ENCODE measurements at regions not wholly inside any gene's neighbourhood (a gene's known extent, or its start where the extent isn't known, plus 50 kb on each side); places are given as distances from the start of the nearest gene placed in this dataset.

DNA sequence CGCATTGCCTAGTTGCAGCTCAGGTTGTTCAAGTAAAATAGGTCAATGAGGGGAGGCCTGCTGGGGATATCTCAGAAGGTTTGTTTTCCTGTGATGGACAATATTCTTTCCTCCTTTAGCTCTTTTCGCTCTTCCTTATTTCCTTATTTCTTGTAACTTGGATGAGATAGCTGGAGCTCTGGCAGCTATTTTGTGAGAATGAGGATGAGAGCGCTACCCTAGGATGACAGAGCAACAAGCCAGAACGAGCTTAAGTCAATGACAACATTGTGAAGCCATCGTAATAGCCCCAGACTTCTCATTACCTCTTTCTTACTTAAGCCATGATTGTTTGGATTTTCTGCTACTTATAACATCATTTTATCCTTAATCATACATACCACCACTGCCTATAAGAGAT, 124.3 kb upstream of the GATB start:
- Histone ChIP-seq H3K4me3 (no peak overlapping the region), H3K36me3 (no peaks in the 10 kb centered on the region), H3K27ac (no peak overlapping the region), H3K4me1 (peaks cover 0 to 6% (median 0%) of the 10 kb centered on the region in 12 donors), H3K27me3 (no peaks in the 10 kb centered on the region), H3K9me3 (peaks cover 0 to 2% (median 0%) of the 10 kb centered on the region in 12 donors)
- ATAC-seq, result no peak
- intact Hi-C loops (cut with DNase I), result no loop called here
- TF ChIP-seq POLR2A (IDR thresholded peaks at IDR 0.05), result no peak
- TF ChIP-seq, protein P1, sequence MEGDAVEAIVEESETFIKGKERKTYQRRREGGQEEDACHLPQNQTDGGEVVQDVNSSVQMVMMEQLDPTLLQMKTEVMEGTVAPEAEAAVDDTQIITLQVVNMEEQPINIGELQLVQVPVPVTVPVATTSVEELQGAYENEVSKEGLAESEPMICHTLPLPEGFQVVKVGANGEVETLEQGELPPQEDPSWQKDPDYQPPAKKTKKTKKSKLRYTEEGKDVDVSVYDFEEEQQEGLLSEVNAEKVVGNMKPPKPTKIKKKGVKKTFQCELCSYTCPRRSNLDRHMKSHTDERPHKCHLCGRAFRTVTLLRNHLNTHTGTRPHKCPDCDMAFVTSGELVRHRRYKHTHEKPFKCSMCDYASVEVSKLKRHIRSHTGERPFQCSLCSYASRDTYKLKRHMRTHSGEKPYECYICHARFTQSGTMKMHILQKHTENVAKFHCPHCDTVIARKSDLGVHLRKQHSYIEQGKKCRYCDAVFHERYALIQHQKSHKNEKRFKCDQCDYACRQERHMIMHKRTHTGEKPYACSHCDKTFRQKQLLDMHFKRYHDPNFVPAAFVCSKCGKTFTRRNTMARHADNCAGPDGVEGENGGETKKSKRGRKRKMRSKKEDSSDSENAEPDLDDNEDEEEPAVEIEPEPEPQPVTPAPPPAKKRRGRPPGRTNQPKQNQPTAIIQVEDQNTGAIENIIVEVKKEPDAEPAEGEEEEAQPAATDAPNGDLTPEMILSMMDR (IDR thresholded peaks at IDR 0.05), result no peak
- 92 to 99% (median 96%) methylated on average over 5 of the region's 5 CpGs for WGBS, 4 donors
- DNase-seq, result no peak

DNA sequence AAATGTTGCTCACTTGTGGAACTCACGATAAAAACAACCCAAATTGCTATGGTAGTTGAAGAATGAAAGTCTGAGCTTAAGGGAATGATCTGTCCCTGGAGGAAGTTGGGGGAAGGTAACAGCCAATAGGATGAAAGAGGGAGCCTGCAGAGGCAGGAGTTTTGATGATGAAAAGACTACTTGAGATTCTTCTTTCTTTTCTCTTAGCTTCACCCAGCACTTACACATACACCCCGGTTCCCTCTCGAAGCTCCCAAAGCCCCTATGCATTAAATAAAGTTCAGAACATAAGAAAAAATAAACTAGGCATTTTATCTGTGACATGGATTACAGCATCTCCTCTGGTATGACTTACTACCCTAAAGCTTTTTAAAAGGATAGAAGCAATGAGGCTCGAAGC, 122.9 kb upstream of the GATB start:
- 88 to 92% (median 91%) methylated on average over 4 of the region's 4 CpGs for WGBS, 4 donors
- no peaks in the 10 kb centered on the region for H3K36me3 ChIP-seq
- peaks cover 0 to 6% (median 0%) of the 10 kb centered on the region in 12 donors for H3K4me1 ChIP-seq
- intact Hi-C loops (cut with DNase I), result no loop called here
- no peak overlapping the region for H3K4me3 ChIP-seq
- no peak for ATAC-seq
- no peaks in the 10 kb centered on the region for H3K27me3 ChIP-seq
- TF ChIP-seq, protein P1 (IDR thresholded peaks at IDR 0.05), result no peak
- TF ChIP-seq POLR2A (IDR thresholded peaks at IDR 0.05), result no peak
- no peak for DNase-seq
- H3K9me3 ChIP-seq, result peaks cover 0 to 2% (median 0%) of the 10 kb centered on the region in 12 donors
- no peak overlapping the region for H3K27ac ChIP-seq

DNA sequence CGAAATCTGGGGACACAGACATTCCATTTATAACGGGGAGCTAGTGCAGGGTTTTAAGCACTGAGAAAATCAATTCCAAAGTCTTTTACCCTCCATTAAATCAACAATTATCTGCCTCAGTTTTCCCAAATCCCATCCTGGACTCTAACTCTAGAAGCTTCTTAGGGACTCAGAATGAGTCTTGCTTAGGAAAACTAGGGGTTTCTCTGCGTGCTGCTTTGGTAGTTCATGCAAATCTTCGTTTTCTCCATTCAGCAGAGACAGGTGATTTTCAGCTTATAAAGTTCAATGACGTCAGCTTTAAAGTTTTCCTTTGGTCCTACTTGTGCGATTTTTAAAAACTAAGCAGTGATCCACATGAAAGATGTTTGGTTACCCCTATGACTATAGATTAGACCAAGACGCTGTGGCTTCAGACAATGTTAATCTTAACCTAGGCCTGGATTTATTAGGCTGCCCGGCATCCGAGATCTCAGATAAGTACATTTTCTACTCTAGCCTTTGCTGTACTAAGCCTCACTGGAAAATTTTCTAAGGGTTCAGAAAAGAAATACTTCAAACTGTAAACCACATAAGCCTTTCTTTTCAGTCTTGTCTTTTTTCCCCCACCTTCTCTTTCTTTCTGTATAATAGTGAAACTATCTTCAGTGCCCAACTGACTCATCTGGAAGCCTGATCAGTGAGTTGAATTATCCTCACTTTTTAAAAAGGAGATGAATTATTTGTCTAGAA, 121.4 kb upstream of the GATB start:
- Histone ChIP-seq H3K27ac (no peak overlapping the region), H3K27me3 (no peaks in the 10 kb centered on the region), H3K36me3 (no peaks in the 10 kb centered on the region), H3K9me3 (peaks cover 0 to 2% (median 0%) of the 10 kb centered on the region in 12 donors), H3K4me3 (no peak overlapping the region), H3K4me1 (no peaks in the 10 kb centered on the region)
- TF ChIP-seq POLR2A (IDR thresholded peaks at IDR 0.05), result no peak
- TF ChIP-seq, protein P1 (IDR thresholded peaks at IDR 0.05), result no peak
- WGBS, 4 donors, result 86 to 92% (median 88%) methylated on average over 9 of the region's 9 CpGs
- intact Hi-C loops (cut with DNase I), result no loop called here
- DNase-seq, result no peak
- no peak for ATAC-seq

DNA sequence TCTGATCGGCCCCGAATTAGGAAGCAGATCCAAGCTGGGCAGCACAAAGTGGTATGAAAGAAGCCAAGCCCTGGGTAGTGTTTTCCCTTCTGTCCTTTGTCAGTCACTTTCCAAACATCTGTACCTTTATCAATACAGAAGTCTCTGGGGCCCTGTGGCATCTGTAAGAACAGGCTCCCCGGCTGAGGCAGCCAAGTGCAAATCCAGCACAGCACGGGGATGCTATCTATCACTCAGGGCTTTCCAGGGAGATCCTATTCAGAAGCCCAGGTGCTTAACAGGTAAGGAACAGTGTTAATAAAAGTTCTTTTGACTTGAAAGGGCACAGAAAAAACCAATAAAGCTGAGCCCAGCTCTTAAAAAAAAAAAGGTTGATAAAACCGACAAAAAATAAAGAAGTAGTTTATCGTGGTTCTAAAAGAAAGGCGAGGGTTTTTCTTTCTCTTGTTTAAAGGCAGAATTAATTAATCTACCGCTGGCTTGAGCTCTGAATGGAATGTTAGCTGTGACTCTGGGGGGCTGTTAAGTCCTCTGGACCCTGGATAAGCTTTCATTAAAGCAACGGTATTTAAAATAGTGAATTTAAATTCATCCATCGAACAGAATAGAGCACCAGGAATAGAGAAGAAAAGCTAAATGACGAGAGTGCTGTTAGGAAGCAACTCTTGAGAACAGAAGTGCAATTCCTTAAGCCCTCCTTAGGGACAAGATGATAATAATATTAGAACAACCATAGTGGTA, 119.1 kb upstream of the GATB start:
- WGBS, 4 donors, result 76 to 82% (median 80%) methylated on average over 11 of the region's 11 CpGs
- no peak overlapping the region for H3K27ac ChIP-seq
- intact Hi-C loops (cut with DNase I), result loop anchor here in 1 of 10 donors (1.0 kb wide), 1 partner anchor 17 kb away; no protein-coding TSS in a partner anchor
- TF ChIP-seq POLR2A (IDR thresholded peaks at IDR 0.05), result no peak
- TF ChIP-seq, protein P1 (IDR thresholded peaks at IDR 0.05), result no peak
- DNase-seq, result no peak
- H3K4me1 ChIP-seq, result no peaks in the 10 kb centered on the region
- H3K9me3 ChIP-seq, result no peaks in the 10 kb centered on the region
- H3K36me3 ChIP-seq, result no peaks in the 10 kb centered on the region
- no peak overlapping the region for H3K4me3 ChIP-seq
- ATAC-seq, result no peak
- no peaks in the 10 kb centered on the region for H3K27me3 ChIP-seq
